NT2/D1 (cell line): ENCODE measurements at regions not wholly inside any gene's neighbourhood (a gene's known extent, or its start where the extent isn't known, plus 50 kb on each side); places are given as distances from the start of the nearest gene placed in this dataset.

ENCODE experiments used
- SUZ12 ChIP-seq: IDR thresholded peaks from 2 replicates; pipeline ENCODE4 v1.6.1; 2011; ENCODE audit not compliant: insufficient read length, insufficient read depth; ENCODE audit errors: extremely low read depth
- YY1 ChIP-seq: IDR thresholded peaks from 2 replicates; pipeline ENCODE4 v1.6.1; 2011; ENCODE audit not compliant: insufficient read length, insufficient read depth
- ZNF274 ChIP-seq: IDR thresholded peaks from 2 replicates; pipeline ENCODE4 v1.6.1; 2011; ENCODE audit warnings: mild to moderate bottlenecking, low read depth, low read length

GRCh38 chr2:15050483-15050882 lies 418.0 kb downstream of the LRATD1 start:
- TF ChIP-seq ZNF274 = no peak
- TF ChIP-seq YY1 = no peak
- TF ChIP-seq SUZ12 = no peak
